Osteocyte (in vitro differentiated cells): ENCODE measurements at regions not wholly inside any gene's neighbourhood (a gene's known extent, or its start where the extent isn't known, plus 50 kb on each side); places are given as distances from the start of the nearest gene placed in this dataset.

Experiments
- DNase-seq: peaks from one replicate; pipeline ENCODE4 v3.0.0; 2021; ENCODE audit warnings: mixed read lengths; ENCODE audit not compliant: unreplicated experiment; ENCODE audit errors: extremely low spot score
- H3K27ac Mint-ChIP-seq: one replicate; pipeline ENCODE4 v1.8.0; 2021; ENCODE audit warnings: mild to moderate bottlenecking, mixed read lengths; ENCODE audit not compliant: unreplicated experiment
- H3K27me3 Mint-ChIP-seq: one replicate; pipeline ENCODE4 v1.8.0; 2021; ENCODE audit warnings: mixed read lengths; ENCODE audit not compliant: unreplicated experiment
- H3K36me3 Mint-ChIP-seq: one replicate; pipeline ENCODE4 v1.8.0; 2021; ENCODE audit warnings: mixed read lengths; ENCODE audit not compliant: unreplicated experiment
- H3K4me1 Mint-ChIP-seq: one replicate; pipeline ENCODE4 v1.8.0; 2021; ENCODE audit warnings: mixed read lengths; ENCODE audit not compliant: unreplicated experiment
- H3K4me3 Mint-ChIP-seq: one replicate; pipeline ENCODE4 v1.8.0; 2021; ENCODE audit warnings: mild to moderate bottlenecking, moderate library complexity, mixed read lengths; ENCODE audit not compliant: unreplicated experiment
- H3K9me3 Mint-ChIP-seq: one replicate; pipeline ENCODE4 v1.8.0; 2021; ENCODE audit warnings: mixed read lengths; ENCODE audit not compliant: unreplicated experiment
- CTCF ChIP-seq: fragments of 200-600 bp; sonication (generic); IDR thresholded peaks from 2 replicates; pipeline ENCODE4 v1.5.0; 2021; ENCODE audit warnings: antibody characterized with exemption, mild to moderate bottlenecking, moderate library complexity

GRCh38 chr7:68265258-68265657, 1268.6 kb downstream of the TYW1 start:
- peaks cover 38% of the 10 kb centered on the region for H3K9me3 Mint-ChIP-seq
- no peaks in the 10 kb centered on the region for H3K36me3 Mint-ChIP-seq
- H3K4me3 Mint-ChIP-seq: no peak overlapping the region
- no peaks in the 10 kb centered on the region for H3K27me3 Mint-ChIP-seq
- no peak overlapping the region for H3K27ac Mint-ChIP-seq
- TF ChIP-seq CTCF: no peak
- no peaks in the 10 kb centered on the region for H3K4me1 Mint-ChIP-seq
- no peak for DNase-seq

- no peak for DNase-seq
- no peak for TF ChIP-seq CTCF
- Mint-ChIP-seq H3K4me3 (no peak overlapping the region), H3K27me3 (no peaks in the 10 kb centered on the region), H3K27ac (no peak overlapping the region), H3K36me3 (no peaks in the 10 kb centered on the region), H3K9me3 (peaks cover 32% of the 10 kb centered on the region), H3K4me1 (no peaks in the 10 kb centered on the region)
Measured at GRCh38 chr7:68266004-68266579, 1269.5 kb downstream of the TYW1 start.

- Mint-ChIP-seq H3K27me3 (no peaks in the 10 kb centered on the region), H3K9me3 (peaks cover 32% of the 10 kb centered on the region), H3K36me3 (no peaks in the 10 kb centered on the region), H3K27ac (no peak overlapping the region), H3K4me3 (no peak overlapping the region), H3K4me1 (no peaks in the 10 kb centered on the region)
- TF ChIP-seq CTCF: no peak
- DNase-seq: no peak
Measured at GRCh38 chr7:68267486-68267885, 1270.9 kb downstream of the TYW1 start.

GRCh38 chr7:68269405-68269804, 1272.8 kb downstream of the TYW1 start:
- DNase-seq: no peak
- Mint-ChIP-seq H3K4me3 (no peak overlapping the region), H3K9me3 (peaks cover 24% of the 10 kb centered on the region), H3K4me1 (no peaks in the 10 kb centered on the region), H3K27ac (no peak overlapping the region), H3K27me3 (no peaks in the 10 kb centered on the region), H3K36me3 (no peaks in the 10 kb centered on the region)
- no peak for TF ChIP-seq CTCF

GRCh38 chr7:68272507-68272906, 1275.9 kb downstream of the TYW1 start:
- H3K9me3 Mint-ChIP-seq: peaks cover 4% of the 10 kb centered on the region
- H3K4me3 Mint-ChIP-seq: no peak overlapping the region
- no peaks in the 10 kb centered on the region for H3K36me3 Mint-ChIP-seq
- no peaks in the 10 kb centered on the region for H3K27me3 Mint-ChIP-seq
- DNase-seq: no peak
- no peak overlapping the region for H3K27ac Mint-ChIP-seq
- H3K4me1 Mint-ChIP-seq: no peaks in the 10 kb centered on the region
- TF ChIP-seq CTCF: no peak
